ENCODE measurements at regions not wholly inside any gene's neighbourhood (a gene's known extent, or its start where the extent isn't known, plus 50 kb on each side); places are given as distances from the start of the nearest gene placed in this dataset.
"Not testable (repeated sequence)": the region's sequence is repeated elsewhere in the genome, so short reads cannot be mapped to it uniquely, and the experiment has no call there.

- Histone ChIP-seq H2AFZ (ENCODE audit: low read depth, low read length) (no peak overlapping the region), H4K20me1 (replicated peaks; ENCODE audit: control insufficient read depth, extremely low read depth, insufficient read depth, low read length) (no peaks in the 10 kb centered on the region), H3K79me2 (ENCODE audit: control insufficient read depth, insufficient read depth, low read length) (no peaks in the 10 kb centered on the region), H3K9ac (replicated peaks; ENCODE audit: extremely low read depth, insufficient read depth, low read length) (no peak overlapping the region), H3K27ac (ENCODE audit: insufficient read depth, low read depth, low read length) (no peak overlapping the region), H3K4me2 (ENCODE audit: insufficient read depth, low read length) (no peak overlapping the region), H3K9me3 (replicated peaks; ENCODE audit: control insufficient read depth, insufficient read depth, low read length) (no peaks in the 10 kb centered on the region), H3K9me1 (replicated peaks; ENCODE audit: control insufficient read depth, extremely low read depth, insufficient read depth, low read length) (no peaks in the 10 kb centered on the region), H3K4me3 (replicated peaks in 1 of 3; ENCODE audit: insufficient read depth in 1 of 3, low read depth in 1 of 3, low read length in 3 of 3) (no peak overlapping the region), H3K27me3 (ENCODE audit: control insufficient read depth in 2 of 2, insufficient read depth in 2 of 2, low read length in 2 of 2) (no peaks in the 10 kb centered on the region), H3K36me3 (ENCODE audit: control insufficient read depth in 2 of 2, extremely low read depth in 1 of 2, insufficient read depth in 2 of 2, low read length in 2 of 2) (no peaks in the 10 kb centered on the region), H3K4me1 (ENCODE audit: control insufficient read depth, extremely low read depth, insufficient read depth, low read length) (no peaks in the 10 kb centered on the region)
- DNase-seq (ENCODE audit: low read depth, low spot score), result no peak
- dilution Hi-C loops (cut with MboI; ENCODE audit: extremely low pct_ligation_motif_present, low sequenced_read_pairs), result no loop called here
- no TSS peak for BruUV-seq (replicated peaks)
- ChIA-PET CTCF (no interaction called here), POLR2A (no interaction called here)
- intact Hi-C loops (cut with micrococcal nuclease), result no loop called here
- TF ChIP-seq, protein P1, sequence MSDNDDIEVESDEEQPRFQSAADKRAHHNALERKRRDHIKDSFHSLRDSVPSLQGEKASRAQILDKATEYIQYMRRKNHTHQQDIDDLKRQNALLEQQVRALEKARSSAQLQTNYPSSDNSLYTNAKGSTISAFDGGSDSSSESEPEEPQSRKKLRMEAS (IDR thresholded peaks at IDR 0.05; ENCODE audit: insufficient read depth, insufficient read length), result no peak
- TF ChIP-seq GATA2 (IDR thresholded peaks at IDR 0.05; ENCODE audit: insufficient read depth, insufficient read length, low read depth, low read length) (no peak), POLR2A (IDR thresholded peaks at IDR 0.05; ENCODE audit: low read depth, low read length) (no peak), JUN (IDR thresholded peaks at IDR 0.05; ENCODE audit: borderline replicate concordance, insufficient read depth, insufficient read length, low read depth) (no peak), FOS (IDR thresholded peaks at IDR 0.05; ENCODE audit: borderline replicate concordance, insufficient read depth, low read length) (no peak), EZH2 (IDR thresholded peaks at IDR 0.05; ENCODE audit: borderline replicate concordance, low read depth, low read length, severe bottlenecking) (no peak), POLR2AphosphoS5 (IDR thresholded peaks at IDR 0.05; ENCODE audit: insufficient read depth, low read depth, low read length) (no peak), MYC (IDR thresholded peaks at IDR 0.05; ENCODE audit: low read depth, low read length) (no peak)
- TF ChIP-seq, protein P2, sequence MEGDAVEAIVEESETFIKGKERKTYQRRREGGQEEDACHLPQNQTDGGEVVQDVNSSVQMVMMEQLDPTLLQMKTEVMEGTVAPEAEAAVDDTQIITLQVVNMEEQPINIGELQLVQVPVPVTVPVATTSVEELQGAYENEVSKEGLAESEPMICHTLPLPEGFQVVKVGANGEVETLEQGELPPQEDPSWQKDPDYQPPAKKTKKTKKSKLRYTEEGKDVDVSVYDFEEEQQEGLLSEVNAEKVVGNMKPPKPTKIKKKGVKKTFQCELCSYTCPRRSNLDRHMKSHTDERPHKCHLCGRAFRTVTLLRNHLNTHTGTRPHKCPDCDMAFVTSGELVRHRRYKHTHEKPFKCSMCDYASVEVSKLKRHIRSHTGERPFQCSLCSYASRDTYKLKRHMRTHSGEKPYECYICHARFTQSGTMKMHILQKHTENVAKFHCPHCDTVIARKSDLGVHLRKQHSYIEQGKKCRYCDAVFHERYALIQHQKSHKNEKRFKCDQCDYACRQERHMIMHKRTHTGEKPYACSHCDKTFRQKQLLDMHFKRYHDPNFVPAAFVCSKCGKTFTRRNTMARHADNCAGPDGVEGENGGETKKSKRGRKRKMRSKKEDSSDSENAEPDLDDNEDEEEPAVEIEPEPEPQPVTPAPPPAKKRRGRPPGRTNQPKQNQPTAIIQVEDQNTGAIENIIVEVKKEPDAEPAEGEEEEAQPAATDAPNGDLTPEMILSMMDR (IDR thresholded peaks at IDR 0.05; ENCODE audit: extremely low read depth in 1 of 2, insufficient read depth in 1 of 2, low read depth in 1 of 2, low read length in 2 of 2), result no peak
- no peak for FAIRE-seq
Measured at GRCh38 chr5:126028336-126028735, 394.9 kb upstream of the GRAMD2B start.

- H2AFZ ChIP-seq (ENCODE audit: low read depth, low read length); FAIRE-seq; DNase-seq (ENCODE audit: low read depth, low spot score); BruUV-seq (replicated peaks); H3K27ac ChIP-seq (ENCODE audit: insufficient read depth, low read depth, low read length); H3K9ac ChIP-seq (replicated peaks; ENCODE audit: extremely low read depth, insufficient read depth, low read length); H3K79me2 ChIP-seq (ENCODE audit: control insufficient read depth, insufficient read depth, low read length); H3K4me1 ChIP-seq (ENCODE audit: control insufficient read depth, extremely low read depth, insufficient read depth, low read length); intact Hi-C loops (cut with micrococcal nuclease); H3K9me3 ChIP-seq (replicated peaks; ENCODE audit: control insufficient read depth, insufficient read depth, low read length); H4K20me1 ChIP-seq (replicated peaks; ENCODE audit: control insufficient read depth, extremely low read depth, insufficient read depth, low read length); POLR2A ChIA-PET; H3K36me3 ChIP-seq (ENCODE audit: control insufficient read depth in 2 of 2, extremely low read depth in 1 of 2, insufficient read depth in 2 of 2, low read length in 2 of 2); H3K27me3 ChIP-seq (ENCODE audit: control insufficient read depth in 2 of 2, insufficient read depth in 2 of 2, low read length in 2 of 2); H3K4me2 ChIP-seq (ENCODE audit: insufficient read depth, low read length); H3K4me3 ChIP-seq (replicated peaks in 1 of 3; ENCODE audit: insufficient read depth in 1 of 3, low read depth in 1 of 3, low read length in 3 of 3); H3K9me1 ChIP-seq (replicated peaks; ENCODE audit: control insufficient read depth, extremely low read depth, insufficient read depth, low read length); CTCF ChIA-PET; dilution Hi-C loops (cut with MboI; ENCODE audit: extremely low pct_ligation_motif_present, low sequenced_read_pairs): not testable (repeated sequence)
Measured at GRCh38 chr5:126029282-126029681, 393.9 kb upstream of the GRAMD2B start.

All from endothelial cell of umbilical vein (primary cell).